ENCODE measurements at regions not wholly inside any gene's neighbourhood (a gene's known extent, or its start where the extent isn't known, plus 50 kb on each side); places are given as distances from the start of the nearest gene placed in this dataset.

- Histone ChIP-seq H3K79me2 (ENCODE audit: insufficient read depth, low read length) (no peaks in the 10 kb centered on the region), H2AK5ac (ENCODE audit: insufficient read length, low read length) (no peak overlapping the region), H3K14ac (ENCODE audit: insufficient read depth, low read length) (no peak overlapping the region), H2BK15ac (ENCODE audit: low read depth, low read length) (no peak overlapping the region), H2AFZ (ENCODE audit: low read length) (no peak overlapping the region), H3K9me3 (ENCODE audit: control insufficient read depth, low read depth, low read length) (no peaks in the 10 kb centered on the region), H2BK12ac (ENCODE audit: insufficient read length, low read depth, low read length) (no peak overlapping the region), H3K79me1 (ENCODE audit: insufficient read depth, low read depth, low read length, poor library complexity, severe bottlenecking) (no peaks in the 10 kb centered on the region), H3K23me2 (ENCODE audit: insufficient read length, low read depth, low read length, poor library complexity, severe bottlenecking) (no peaks in the 10 kb centered on the region), H3K56ac (ENCODE audit: insufficient read length, low read depth, low read length) (no peak overlapping the region), H3K27me3 (ENCODE audit: insufficient read depth, low read length) (no peaks in the 10 kb centered on the region), H3K9ac (ENCODE audit: extremely low read depth, insufficient read length, low read length) (no peak overlapping the region), H3T11ph (ENCODE audit: low read length) (no peak overlapping the region), H2BK20ac (ENCODE audit: low read depth, low read length, poor library complexity, severe bottlenecking) (no peak overlapping the region), H3K4ac (ENCODE audit: low read depth, low read length) (no peak overlapping the region), H3K27ac (ENCODE audit: insufficient read length, low read depth, low read length) (no peak overlapping the region), H3K23ac (ENCODE audit: insufficient read length, low read depth, low read length) (no peak overlapping the region), H4K20me1 (ENCODE audit: control insufficient read depth, insufficient read depth, insufficient read length) (no peaks in the 10 kb centered on the region), H4K5ac (ENCODE audit: insufficient read length, low read depth, low read length) (no peak overlapping the region), H2BK5ac (ENCODE audit: insufficient read length, low read length) (no peak overlapping the region), H2BK120ac (ENCODE audit: low read depth, low read length, poor library complexity, severe bottlenecking) (no peak overlapping the region), H4K91ac (ENCODE audit: insufficient read length, low read depth, low read length) (no peak overlapping the region), H3K4me1 (ENCODE audit: insufficient read depth, low read length) (peaks cover 4% of the 10 kb centered on the region; the same call in 1 of the 2 replicates), H3K18ac (ENCODE audit: insufficient read length, low read depth, low read length) (no peak overlapping the region), H3K4me2 (ENCODE audit: insufficient read depth, insufficient read length, low read length) (no peak overlapping the region), H4K8ac (replicated peaks; ENCODE audit: insufficient read length, low read depth, low read length) (no peak overlapping the region)
- H3K9me3 Mint-ChIP-seq = no peaks in the 10 kb centered on the region
- H3K27me3 Mint-ChIP-seq (ENCODE audit: low read depth) = no peaks in the 10 kb centered on the region
- no peaks in the 10 kb centered on the region for H3K36me3 Mint-ChIP-seq (ENCODE audit: insufficient read depth in 1 of 3, low read depth in 3 of 3)
- no peak overlapping the region for H3K27ac Mint-ChIP-seq
- H3K4me1 Mint-ChIP-seq = peaks cover 5 to 7% of the 10 kb centered on the region in 2 experiments
- DNase-seq = no peak
- no peak overlapping the region for H3K4me3 Mint-ChIP-seq
- TF ChIP-seq, protein P1, sequence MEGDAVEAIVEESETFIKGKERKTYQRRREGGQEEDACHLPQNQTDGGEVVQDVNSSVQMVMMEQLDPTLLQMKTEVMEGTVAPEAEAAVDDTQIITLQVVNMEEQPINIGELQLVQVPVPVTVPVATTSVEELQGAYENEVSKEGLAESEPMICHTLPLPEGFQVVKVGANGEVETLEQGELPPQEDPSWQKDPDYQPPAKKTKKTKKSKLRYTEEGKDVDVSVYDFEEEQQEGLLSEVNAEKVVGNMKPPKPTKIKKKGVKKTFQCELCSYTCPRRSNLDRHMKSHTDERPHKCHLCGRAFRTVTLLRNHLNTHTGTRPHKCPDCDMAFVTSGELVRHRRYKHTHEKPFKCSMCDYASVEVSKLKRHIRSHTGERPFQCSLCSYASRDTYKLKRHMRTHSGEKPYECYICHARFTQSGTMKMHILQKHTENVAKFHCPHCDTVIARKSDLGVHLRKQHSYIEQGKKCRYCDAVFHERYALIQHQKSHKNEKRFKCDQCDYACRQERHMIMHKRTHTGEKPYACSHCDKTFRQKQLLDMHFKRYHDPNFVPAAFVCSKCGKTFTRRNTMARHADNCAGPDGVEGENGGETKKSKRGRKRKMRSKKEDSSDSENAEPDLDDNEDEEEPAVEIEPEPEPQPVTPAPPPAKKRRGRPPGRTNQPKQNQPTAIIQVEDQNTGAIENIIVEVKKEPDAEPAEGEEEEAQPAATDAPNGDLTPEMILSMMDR (conservative IDR thresholded peaks at IDR 0.05) = no peak
- WGBS (ENCODE audit: extremely low coverage, insufficient read length, low lambda C conversion rate) = no CpG with 5 or more reads among the region's 4 CpGs
These were observed 81.4 kb upstream of the ZNF366 start for GRCh38 chr5:72588640-72589039.

Data from H9 (cell line).